Thyroid gland (tissue), 4 donors: ENCODE measurements at regions not wholly inside any gene's neighbourhood (a gene's known extent, or its start where the extent isn't known, plus 50 kb on each side); places are given as distances from the start of the nearest gene placed in this dataset.
"Not testable (repeated sequence)": the region's sequence is repeated elsewhere in the genome, so short reads cannot be mapped to it uniquely, and the experiment has no call there.

Experiments used
- DNase-seq, 2 donors: peaks; one replicate each; pipeline ENCODE4 v3.0.0-alpha.2; 2019
- H3K27ac ChIP-seq, 3 donors: fragments of 200-600 bp; sonication (generic); 1 replicate in 2 of 3; 2 replicates in 1 of 3; pipeline ENCODE4 v1.5.1; 2016 to 2019; ENCODE audit warnings: mild to moderate bottlenecking in 1 of 3, moderate library complexity in 1 of 3
- H3K27me3 ChIP-seq: fragments of 200-600 bp; sonication (generic); one replicate; pipeline ENCODE4 v1.5.1; 2019
- H3K36me3 ChIP-seq, 2 donors: fragments of 200-600 bp; sonication (generic); one replicate each; pipeline ENCODE4 v1.5.1; 2016 to 2019
- H3K4me1 ChIP-seq, 2 donors: fragments of 200-600 bp; sonication (generic); one replicate each; pipeline ENCODE4 v1.5.1; 2017 to 2019
- H3K4me3 ChIP-seq, 3 donors: fragments of 200-600 bp; sonication (generic); replicated peaks in 1 of 3; 1 replicate in 2 of 3; 2 replicates in 1 of 3; pipeline ENCODE4 v1.5.1; 2016; ENCODE audit warnings: mild to moderate bottlenecking in 1 of 3
- H3K9me3 ChIP-seq: fragments of 200-600 bp; sonication (generic); one replicate; pipeline ENCODE4 v1.5.1; 2017
- POLR2A ChIP-seq, 2 donors: fragments of 450-650 bp; IDR thresholded peaks; one replicate each; pipeline ENCODE4 v1.6.1; 2017; ENCODE audit warnings: antibody characterized with exemption in 2 of 2, mild to moderate bottlenecking in 2 of 2, moderate library complexity in 1 of 2
- WGBS, 2 donors: methylation state at CpG; one replicate each; pipeline ENCODE4 v1.1.5; 2017; 5-methylcytosine and 5-hydroxymethylcytosine counted together
- intact Hi-C: fragments of 100-400 bp; cut with DNase I; formaldehyde crosslinking; loops from one replicate; pipeline ENCODE4 v1.15.1; 2023
- TF ChIP-seq, protein P1 (sequence below), 6 experiments: fragments of 200-600 bp in 3 of 6; fragments of 450-650 bp in 3 of 6; sonication (generic) in 3 of 6; IDR thresholded peaks; one replicate each; pipeline ENCODE4 v1.5.1; 2016 to 2019; ENCODE audit warnings: antibody characterized with exemption in 6 of 6, mild to moderate bottlenecking in 2 of 6, inconsistent platforms in 1 of 6, moderate library complexity in 1 of 6

DNA sequence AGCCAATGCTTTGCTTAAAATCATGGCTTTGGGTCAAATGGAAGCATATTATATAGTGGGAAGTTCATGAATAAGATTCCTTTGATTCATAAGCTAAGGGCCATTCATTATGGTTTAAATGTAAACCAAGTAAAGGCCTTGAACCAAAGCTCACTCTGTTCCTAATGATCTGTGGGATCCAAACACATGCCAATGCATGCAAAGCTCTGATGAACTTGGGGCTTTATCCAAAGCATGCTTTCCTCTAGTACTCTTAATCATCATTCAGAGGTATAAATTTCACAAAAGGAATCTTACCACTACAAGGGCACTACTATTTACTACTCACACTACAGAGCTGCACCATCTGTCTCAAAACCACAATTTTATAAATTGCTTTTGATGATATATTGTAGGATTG lies 102.8 kb upstream of the RBMS1 start:
- no peak overlapping the region for H3K27ac ChIP-seq
- intact Hi-C loops = no loop called here
- no peak for DNase-seq
- H3K36me3 ChIP-seq = no peaks in the 10 kb centered on the region
- H3K9me3 ChIP-seq = no peaks in the 10 kb centered on the region
- no peak overlapping the region for H3K4me3 ChIP-seq
- no peaks in the 10 kb centered on the region for H3K27me3 ChIP-seq
- TF ChIP-seq, protein P1, sequence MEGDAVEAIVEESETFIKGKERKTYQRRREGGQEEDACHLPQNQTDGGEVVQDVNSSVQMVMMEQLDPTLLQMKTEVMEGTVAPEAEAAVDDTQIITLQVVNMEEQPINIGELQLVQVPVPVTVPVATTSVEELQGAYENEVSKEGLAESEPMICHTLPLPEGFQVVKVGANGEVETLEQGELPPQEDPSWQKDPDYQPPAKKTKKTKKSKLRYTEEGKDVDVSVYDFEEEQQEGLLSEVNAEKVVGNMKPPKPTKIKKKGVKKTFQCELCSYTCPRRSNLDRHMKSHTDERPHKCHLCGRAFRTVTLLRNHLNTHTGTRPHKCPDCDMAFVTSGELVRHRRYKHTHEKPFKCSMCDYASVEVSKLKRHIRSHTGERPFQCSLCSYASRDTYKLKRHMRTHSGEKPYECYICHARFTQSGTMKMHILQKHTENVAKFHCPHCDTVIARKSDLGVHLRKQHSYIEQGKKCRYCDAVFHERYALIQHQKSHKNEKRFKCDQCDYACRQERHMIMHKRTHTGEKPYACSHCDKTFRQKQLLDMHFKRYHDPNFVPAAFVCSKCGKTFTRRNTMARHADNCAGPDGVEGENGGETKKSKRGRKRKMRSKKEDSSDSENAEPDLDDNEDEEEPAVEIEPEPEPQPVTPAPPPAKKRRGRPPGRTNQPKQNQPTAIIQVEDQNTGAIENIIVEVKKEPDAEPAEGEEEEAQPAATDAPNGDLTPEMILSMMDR (IDR thresholded peaks at IDR 0.05) = no peak
- TF ChIP-seq POLR2A (IDR thresholded peaks at IDR 0.05) = no peak
- H3K4me1 ChIP-seq = no peaks in the 10 kb centered on the region

DNA sequence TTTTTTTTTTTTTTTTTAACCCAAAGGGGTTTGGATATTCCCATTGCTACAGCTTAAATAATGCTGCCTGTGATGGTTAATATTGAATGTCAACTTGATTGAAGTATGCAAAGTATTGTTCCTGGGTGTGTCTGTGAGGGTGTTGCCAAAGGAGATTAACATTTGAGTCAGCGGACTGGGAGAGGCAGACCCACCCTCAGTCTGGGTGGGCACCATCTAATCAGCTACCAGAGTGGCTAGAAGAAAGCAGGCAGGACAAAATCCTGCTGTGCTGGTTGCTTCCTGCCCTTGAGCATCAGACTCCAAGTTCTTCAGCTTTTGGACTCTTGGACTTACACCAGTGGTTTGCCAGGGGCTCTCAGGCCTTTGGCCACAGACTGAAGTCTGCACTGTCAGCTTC lies 106.8 kb upstream of the RBMS1 start:
- H3K4me3 ChIP-seq, H3K9me3 ChIP-seq, intact Hi-C loops, H3K36me3 ChIP-seq, H3K27ac ChIP-seq, H3K27me3 ChIP-seq, DNase-seq, H3K4me1 ChIP-seq: not testable (repeated sequence)
- 83 to 91% methylated on average over 1 of the region's 1 CpG for WGBS, 2 donors

DNA sequence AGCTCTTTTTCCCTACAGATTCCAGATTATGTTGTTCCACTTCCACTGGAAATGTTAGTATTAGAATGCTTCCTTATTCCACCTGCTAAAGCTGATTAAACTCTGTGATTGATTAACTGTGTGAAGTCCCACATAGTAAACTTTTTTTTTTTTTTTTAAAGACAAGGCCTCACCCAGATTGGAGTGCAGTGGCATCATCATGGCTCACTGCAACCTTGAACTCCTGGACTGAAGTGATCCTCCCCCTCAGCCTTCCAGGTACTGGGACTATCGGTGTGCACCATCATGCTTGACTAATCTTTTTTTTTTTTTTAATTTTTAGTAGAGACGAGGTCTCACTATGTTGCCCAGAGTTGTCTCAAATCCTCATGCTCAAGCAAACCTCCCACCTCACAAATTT lies 108.5 kb upstream of the RBMS1 start:
- intact Hi-C loops = no loop called here
- Histone ChIP-seq H3K4me3 (no peak overlapping the region), H3K27me3 (no peaks in the 10 kb centered on the region), H3K9me3 (no peaks in the 10 kb centered on the region), H3K4me1 (no peaks in the 10 kb centered on the region), H3K36me3 (no peaks in the 10 kb centered on the region), H3K27ac (no peak overlapping the region)
- DNase-seq = no peak
- WGBS, 2 donors = 79 to 86% methylated on average over 2 of the region's 2 CpGs
- TF ChIP-seq POLR2A (IDR thresholded peaks at IDR 0.05) = no peak
- TF ChIP-seq, protein P1 (IDR thresholded peaks at IDR 0.05) = no peak

DNA sequence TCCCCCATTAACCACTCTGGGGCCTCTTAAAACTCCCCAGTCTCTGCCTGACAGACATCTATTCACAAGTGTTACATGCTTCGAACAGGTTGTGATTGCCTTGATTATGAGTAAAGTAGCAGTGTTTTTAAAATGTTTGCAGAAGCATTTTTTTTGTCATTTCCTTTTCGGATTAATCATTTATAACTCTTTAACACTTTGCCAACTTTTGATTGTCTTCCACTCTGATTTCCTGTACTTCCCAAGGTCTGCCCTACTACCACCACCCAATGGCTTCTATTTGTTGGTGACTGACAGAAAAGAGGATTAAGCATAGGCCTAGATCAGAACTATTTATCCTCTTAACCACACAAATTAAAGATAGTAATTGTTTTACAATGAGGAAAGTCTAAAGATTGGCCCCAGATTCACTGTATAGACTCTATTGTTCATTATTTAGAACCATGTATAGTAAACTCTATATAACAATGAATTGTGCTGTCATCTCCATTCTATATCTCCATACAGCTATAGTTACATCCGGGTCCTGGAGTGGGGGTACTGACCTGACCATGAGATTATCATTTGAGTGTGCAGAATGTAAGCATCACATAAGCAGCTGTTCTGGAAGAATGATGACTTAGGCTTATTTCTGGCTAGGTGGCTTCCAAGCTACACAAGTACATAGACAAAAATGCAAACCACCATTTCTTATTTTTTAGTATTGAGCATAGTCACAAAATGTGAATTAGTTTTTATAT lies 110.3 kb upstream of the RBMS1 start:
- H3K27ac ChIP-seq = no peak overlapping the region
- WGBS, 2 donors = 81 to 88% methylated on average over 3 of the region's 3 CpGs
- H3K9me3 ChIP-seq = no peaks in the 10 kb centered on the region
- no peak overlapping the region for H3K4me3 ChIP-seq
- no peaks in the 10 kb centered on the region for H3K27me3 ChIP-seq
- DNase-seq = no peak
- no peak for TF ChIP-seq POLR2A (IDR thresholded peaks at IDR 0.05)
- TF ChIP-seq, protein P1 (IDR thresholded peaks at IDR 0.05) = no peak
- H3K4me1 ChIP-seq = no peaks in the 10 kb centered on the region
- intact Hi-C loops = no loop called here
- no peaks in the 10 kb centered on the region for H3K36me3 ChIP-seq

DNA sequence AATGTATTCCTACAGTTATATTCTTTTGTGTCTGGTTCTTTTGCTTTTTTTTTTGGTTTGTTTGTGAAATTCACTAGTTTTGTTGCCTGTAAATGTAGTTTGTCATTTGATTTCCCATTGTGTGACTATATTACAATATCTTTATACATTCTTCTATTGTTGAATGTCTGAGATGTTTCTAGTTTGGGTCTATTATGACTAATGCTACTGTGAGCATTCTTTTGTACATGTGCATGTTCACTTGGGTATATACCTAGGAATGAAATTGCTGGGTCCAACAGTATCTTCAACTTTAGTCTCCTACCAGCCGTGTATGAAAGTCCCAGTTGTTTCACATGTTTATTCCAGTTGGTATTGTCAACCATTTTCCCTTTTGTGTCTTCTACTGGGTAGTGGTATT lies 112.7 kb upstream of the RBMS1 start:
- Histone ChIP-seq H3K4me3 (no peak overlapping the region), H3K9me3 (no peaks in the 10 kb centered on the region), H3K4me1 (no peaks in the 10 kb centered on the region), H3K27ac (no peak overlapping the region), H3K27me3 (no peaks in the 10 kb centered on the region), H3K36me3 (no peaks in the 10 kb centered on the region)
- WGBS, 2 donors = 92 to 95% methylated on average over 1 of the region's 1 CpG
- no peak for TF ChIP-seq POLR2A (IDR thresholded peaks at IDR 0.05)
- TF ChIP-seq, protein P1 (IDR thresholded peaks at IDR 0.05) = no peak
- no peak for DNase-seq
- intact Hi-C loops = no loop called here
